ENCODE measurements at regions not wholly inside any gene's neighbourhood (a gene's known extent, or its start where the extent isn't known, plus 50 kb on each side); places are given as distances from the start of the nearest gene placed in this dataset.

- no peak for DNase-seq
Observed at GRCh38 chr2:71787108-71787415, 333.7 kb downstream of the DYSF start.

- DNase-seq = no peak
Observed at GRCh38 chr2:71786291-71787107, 333.1 kb downstream of the DYSF start.

DNA sequence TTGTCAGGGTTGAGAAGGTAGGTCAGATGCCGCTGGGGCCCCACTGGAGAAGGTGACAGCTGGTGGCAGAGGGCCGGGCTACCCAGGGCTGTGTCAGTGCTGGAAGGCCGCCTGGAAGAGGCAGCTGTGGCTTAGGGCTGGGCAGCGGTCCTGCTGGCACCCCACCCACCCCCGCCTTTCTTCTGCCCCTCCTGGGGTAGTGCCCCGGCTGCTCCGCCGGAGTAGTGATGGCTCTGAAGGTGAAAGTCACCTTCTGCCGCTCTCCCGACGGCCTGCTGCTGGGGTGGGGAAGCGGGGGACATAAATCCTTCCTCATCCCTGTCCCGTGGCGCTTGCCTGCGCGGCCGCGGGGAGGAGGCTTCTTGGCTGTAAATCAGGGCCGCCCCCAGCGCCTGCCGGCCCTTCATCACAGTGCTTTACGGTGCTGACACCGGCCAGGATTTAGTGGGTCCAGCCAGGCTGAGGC lies 332.2 kb downstream of the DYSF start:
- DNase-seq = no peak

DNA sequence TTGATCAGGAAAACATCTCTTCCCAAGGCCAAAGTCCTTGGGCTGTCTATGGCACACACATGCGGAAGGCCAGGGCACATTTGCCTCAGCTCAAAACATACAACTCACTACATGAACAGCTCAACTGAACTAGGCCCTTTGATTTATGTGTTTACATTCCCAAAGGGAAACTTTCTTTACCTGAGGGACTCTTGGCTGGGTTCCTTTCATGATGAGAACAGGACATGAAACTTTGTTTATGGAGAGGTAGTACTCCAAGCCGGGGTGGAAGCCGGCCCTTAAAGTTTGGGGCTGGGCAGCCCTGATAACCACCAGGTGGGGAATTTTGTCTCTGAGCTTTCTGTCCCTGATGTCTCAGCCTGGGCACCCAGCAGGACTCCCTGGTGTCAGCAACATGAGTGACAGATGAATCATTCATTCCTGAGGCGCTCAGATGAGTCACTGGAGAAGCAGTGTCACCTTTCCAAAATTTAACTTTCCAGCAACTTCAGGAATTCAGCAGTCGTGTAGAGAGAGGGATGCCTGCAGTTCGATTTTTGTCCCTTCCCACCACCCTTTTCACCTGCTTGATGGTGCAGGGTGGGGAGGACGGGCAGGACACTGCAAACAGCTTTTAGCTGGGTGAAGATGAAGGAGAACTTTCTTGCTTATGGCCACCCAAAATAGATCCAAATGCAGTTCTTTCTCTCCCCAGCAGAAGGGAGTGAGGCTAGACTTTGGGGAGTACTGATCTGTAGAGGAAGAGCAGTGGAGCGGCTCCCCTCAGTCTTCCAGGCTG lies 331.6 kb downstream of the DYSF start:
- no peak for DNase-seq

DNA sequence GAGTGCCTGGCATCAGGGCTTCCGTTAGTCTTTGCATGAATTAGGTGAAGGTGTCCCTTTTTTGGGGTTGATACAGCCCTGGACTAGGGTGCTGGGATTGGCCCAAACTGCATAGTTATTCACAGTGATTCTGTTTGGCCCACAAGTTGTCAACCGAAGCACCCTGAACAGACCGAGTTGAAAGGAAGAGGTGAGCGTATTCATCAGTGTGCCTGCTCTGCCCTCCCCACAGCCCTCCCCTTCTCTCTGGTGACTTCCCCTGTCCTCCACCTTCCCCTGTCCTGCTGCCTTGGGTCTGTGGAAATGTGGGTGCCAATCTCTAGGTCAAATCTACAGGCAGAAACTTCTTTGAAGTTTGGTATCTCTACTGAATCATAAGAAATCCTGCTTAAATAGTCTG lies 330.5 kb downstream of the DYSF start:
- DNase-seq = no peak

DNA sequence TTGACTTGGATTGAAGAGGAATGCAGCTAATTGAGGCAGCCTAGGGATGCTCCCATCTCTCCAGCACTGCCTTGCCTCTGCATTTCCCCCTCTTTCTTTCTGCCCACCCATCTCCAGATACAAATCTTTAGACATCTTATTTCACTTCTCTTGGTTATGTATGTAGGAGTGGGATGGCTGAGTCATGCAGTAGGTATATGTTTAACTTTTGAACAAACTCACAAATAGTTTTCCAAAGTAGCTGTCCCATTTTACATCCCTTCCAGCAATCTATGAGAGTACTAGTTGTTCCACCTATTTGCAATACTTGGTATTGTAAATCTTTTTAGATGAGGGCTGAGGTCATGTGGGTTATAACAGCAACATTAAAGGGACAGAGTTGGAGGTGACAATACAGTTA lies 329.9 kb downstream of the DYSF start:
- DNase-seq = no peak

GRCh38 chr2:71782323-71782722 lies 329.0 kb downstream of the DYSF start:
- DNase-seq = no peak

DNA sequence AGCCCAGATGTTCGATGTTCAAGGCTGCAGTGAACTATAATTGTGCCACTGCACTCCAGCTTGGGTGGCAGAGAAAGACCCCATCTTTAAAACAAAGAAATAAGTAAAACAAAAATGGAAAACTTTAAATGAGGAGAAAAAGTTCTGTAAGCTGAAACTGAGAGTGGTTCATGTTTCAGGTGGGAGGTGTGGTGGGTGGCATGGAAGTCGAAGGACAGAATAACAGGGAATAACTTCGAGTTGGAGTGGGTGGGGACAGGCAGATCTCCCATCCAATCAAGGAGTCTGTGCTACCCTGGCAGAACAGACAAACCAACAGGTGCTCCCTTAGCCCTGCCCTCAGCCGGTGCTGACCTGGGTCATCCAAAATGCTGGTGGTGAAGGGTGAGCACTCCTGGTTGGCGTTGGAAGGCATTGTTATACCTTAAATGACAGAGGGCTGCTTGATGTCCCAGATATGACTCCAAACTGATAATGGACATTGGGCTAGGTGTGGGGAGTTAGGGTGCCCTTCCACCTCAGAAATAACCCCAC lies 328.4 kb downstream of the DYSF start:
- DNase-seq = no peak

DNA sequence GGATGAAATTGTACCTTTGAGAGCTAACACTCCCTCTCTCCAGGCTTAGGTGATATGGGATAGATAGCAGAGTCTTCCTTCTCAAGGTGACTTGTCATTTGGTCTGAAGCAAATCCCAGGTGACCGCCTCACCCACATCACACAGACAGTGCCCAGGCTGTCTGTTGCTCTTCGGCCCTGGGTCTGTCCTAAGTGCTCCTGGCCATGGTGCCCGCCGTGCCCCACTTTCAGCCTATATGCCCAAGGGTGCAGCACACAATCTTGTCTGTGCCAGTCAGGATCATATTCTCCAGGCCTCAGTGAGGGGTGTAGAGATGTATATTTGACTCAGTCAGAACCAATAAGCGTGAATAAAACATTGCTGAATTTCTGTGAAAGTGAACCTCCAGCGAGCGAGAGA lies 326.8 kb downstream of the DYSF start:
- no peak for DNase-seq

DNA sequence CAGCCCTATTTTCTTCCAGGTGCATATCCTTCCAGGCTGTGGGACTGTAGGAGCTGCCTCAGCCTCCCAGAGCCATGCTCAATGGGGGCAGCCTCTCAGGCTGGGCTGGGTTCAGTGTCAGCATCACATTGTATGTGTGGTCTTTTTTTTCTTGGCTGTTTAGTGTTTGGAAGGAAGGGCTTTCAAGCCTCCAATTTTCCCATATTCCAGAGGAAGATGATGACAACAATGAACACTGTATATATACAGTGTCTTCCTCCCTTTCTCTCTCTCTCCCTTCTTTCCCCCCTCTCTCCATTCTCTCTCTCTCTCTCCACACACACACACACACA lies 326.4 kb downstream of the DYSF start:
- no peak for DNase-seq

DNA sequence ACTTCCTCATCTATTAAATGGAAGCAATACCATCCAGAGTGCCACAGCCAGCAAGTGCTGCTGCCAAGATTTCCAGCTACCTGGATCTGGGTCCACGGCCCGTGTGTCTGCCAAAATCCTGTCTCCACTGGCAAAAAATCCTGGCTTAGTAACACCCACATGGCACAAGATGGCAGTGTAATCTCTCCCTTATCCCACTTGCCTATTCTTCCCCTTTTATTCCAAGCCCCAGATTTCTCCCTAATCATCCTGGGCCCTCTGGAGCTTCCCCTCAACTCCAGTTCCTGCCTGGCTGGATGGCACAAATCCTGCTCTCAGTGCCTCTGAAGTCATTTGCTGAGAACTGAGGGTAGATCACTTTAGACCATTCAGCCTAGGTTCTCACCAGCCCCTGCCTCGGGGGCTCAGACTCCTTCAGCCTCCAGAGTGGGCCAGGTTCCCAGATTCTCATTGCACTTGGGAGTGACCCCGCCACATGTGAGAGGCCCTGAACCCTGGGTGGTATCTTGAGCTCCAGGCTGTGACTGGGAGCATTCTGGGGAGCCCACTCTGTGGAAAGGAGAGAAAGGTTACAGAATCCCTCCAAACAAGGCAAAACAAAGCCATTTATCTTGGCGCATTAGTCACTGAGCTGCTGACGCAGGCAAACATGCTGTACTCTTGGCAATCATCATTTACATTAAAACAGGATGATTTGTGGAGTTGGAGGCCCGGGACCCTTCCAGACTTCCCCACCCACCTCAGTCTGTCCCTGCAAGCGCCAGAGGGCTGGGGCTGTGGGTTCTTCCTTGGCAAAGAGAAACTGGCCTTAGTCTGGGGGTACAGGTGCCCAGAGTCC lies 325.8 kb downstream of the DYSF start:
- no peak for DNase-seq

GRCh38 chr2:71778514-71778913 lies 325.2 kb downstream of the DYSF start:
- no peak for DNase-seq

DNA sequence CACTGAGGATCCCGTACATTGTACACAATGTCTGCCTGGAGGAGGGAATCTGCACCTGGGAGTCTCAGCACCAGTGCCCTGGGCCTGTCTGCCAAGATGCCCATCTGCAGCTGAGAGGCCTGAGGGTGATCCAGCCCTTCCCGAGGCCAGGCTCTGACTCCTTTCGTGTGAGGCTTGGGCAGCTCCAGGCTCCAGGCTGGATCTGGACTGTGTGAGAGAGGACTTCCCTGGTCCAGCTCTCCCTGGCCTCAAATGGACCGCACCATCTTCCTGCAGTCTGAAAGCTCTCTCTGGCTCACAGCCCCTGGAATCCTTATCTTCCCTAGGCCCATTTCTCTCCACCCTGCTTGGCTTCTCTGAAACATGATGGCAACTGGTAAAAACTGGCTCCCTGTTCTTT lies 324.6 kb downstream of the DYSF start:
- DNase-seq = no peak

DNA sequence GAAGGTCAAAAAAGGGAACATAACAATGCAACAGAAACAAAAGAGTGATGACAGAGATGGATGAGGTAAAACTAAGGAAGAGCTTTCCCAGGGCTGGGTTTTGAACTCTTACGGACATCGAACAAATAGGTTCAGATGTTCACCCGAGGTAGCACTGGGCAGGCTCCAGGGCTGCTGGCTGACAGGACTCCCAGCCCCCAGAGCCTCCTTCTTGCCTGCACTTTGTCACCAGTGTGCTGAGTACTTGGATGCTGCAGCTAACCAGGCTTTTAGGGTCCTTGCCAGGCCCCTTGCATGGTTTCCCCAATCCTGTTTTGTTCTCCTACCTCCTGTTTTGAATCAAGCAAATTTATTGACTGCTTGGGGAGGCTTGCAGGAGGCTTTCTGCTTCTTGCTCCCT lies 322.9 kb downstream of the DYSF start:
- DNase-seq = no peak

GRCh38 chr2:71773218-71773617 lies 319.9 kb downstream of the DYSF start:
- DNase-seq = no peak

- DNase-seq = no peak
Observed at GRCh38 chr2:71772510-71773172, 319.3 kb downstream of the DYSF start.

DNA sequence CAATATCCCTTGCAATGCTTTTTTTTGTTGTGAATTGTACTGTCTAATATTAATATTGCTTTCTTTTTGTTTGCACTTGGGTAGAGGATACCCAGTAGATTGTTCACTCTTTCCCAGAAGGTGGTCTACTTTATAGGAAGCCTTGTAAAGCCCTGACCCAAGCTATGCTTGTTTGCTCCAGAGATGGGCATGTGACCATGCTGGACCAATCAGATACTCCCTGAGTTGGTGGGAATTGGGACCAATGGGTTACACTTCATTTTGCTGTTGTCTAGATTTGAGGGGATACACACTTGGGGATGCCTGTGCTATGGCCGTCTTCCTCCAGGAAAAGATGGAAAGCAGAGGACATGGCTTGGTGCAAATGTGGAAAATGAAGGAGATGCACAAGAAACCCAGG lies 314.3 kb downstream of the DYSF start:
- DNase-seq = no peak

DNA sequence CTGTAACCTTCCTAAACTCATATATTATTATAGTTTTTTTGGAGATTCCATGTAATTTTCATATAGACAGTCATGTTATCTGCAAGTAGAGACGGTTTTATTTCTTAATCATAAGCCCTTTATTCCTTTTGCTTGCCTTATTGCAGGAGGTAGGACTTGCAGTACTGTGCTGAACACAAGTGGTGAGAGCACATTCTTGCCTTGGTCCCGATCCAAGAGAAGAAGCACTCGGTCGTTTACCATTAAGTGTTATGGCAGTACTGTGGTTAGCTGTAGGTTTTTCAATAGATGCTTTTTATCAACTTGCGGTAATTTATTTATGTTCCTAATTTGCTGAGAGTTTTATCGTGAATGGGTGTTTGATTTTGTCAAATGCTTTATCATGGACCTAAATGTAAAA lies 305.7 kb downstream of the DYSF start:
- no peak for DNase-seq

DNA sequence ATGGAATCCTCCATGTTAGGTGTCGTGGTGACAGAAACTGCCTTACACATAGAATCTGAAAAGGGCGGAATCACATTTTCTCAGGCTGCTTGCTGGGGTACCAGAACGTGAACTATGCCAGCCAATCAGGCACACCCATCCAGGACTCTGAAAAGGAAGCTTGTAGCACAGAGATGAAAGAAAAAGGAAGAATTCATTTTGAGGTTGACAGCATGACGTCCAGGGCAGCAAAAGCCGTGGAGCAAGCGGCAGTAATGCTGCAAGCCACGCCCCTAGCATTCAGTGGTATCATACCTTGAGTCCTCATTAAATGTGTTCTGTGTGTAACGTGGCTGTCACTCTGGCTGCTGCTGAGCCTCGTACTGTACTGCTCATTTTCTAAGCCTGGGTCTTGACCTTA lies 304.0 kb downstream of the DYSF start:
- no peak for DNase-seq

DNA sequence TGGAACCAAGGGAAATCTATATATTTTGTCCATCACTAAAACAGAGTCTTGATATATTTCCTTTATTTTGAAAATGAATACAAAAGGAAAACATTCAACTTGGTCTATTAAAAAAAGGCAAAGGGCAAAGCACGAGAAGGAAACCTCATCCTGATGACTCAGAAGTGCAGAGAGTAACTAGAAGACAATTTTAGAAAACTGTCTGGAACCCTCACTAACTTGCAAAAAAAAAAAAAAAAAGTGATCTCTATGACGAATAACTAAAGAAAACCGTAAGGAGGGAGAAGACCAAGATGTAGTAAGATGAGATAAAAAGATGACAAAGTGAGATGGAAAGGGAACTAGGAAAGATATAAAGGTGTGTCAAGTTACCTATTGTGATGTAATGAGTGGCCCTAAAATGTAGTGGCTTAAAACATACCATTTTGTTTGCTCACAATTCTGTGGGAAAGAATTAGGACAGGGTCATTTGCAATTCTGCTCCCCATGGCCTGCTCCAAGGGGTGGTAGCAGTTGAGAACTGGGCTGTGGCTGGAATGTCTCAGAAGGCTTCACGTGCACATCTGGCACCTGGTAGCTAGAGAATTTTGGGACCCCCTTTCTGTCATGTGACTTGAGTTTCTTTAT lies 303.0 kb downstream of the DYSF start:
- DNase-seq = no peak

DNA sequence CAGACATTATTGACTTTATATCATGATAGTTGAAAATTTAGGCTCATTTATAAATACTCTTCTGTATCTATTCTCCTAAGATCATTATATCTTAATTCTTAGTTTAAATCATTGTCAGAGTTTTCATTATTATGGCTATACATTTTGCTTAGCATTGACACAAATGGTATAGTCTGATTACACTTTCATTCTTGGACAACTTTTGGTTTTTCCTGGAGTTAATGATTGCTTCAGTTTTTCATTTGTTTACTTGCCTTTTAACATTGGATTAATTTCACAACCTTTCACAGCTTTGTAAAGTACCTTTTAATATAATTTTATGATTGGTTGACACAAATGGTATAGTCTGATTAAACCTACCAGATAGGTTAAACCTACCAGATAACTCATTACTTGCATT lies 298.2 kb downstream of the DYSF start:
- DNase-seq = no peak

DNA sequence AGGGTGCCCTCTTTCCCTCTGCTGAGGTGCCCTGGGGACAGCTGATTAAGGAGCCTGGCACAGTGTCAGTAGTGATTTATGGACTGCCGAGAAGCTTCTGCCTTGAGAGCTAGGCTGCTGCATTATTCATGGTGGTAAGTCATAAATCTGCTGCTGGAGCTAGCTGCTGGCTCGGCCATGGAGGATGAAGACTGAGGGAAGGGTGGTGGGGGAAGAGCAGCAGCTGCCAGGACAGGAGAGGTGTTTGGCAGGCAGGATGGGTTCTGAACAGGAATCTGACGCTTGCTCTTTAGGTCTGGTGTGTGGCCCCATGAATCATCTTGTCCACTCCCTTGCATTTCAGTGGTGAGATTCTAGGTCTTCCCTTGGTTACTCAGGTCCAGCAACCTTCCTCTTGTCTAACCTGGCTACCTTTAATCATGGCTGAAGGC lies 296.3 kb downstream of the DYSF start:
- no peak for DNase-seq
